ENCODE measurements at regions not wholly inside any gene's neighbourhood (a gene's known extent, or its start where the extent isn't known, plus 50 kb on each side); places are given as distances from the start of the nearest gene placed in this dataset.
"Not testable (repeated sequence)": the region's sequence is repeated elsewhere in the genome, so short reads cannot be mapped to it uniquely, and the experiment has no call there.

DNA sequence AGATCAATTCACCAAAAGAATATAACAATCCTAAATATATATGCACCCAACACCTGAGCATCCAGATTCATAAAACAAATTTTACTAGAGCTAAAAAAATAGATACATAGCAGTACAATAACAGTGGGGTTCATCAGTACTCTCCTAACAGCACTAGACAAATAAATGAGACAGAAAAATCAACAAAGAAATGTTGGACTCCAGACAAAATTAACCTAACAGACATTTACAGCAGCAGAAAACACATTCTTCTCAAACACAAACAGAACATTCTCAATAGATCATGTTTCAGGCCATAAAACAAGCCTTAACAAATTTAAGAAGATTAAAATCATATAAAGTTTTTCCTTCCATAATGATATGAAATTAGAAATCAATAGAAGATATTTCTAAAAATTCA lies 124.8 kb upstream of the NECTIN3 start:
- no peak for DNase-seq (ENCODE audit: low read depth)

DNA sequence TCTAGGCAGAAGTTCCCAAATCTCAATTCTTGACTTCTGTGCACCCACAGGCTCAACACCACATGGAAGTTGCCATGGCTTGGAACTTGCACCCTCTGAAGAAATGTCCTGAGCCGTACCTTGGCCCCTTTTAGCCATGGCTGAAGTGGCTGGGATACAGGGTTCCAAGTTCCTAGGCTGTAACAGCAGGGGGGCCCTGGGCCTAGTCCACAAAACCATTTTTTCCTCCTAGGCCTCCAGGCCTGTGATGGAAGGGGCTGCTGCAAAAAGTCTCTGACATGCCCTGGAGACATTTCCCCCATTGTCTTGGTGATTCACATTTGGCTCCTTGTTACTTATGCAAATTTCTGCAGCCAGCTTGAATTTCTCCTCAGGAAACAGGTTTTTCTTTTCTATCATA lies 122.4 kb upstream of the NECTIN3 start:
- not testable (repeated sequence) for DNase-seq (ENCODE audit: low read depth)

DNA sequence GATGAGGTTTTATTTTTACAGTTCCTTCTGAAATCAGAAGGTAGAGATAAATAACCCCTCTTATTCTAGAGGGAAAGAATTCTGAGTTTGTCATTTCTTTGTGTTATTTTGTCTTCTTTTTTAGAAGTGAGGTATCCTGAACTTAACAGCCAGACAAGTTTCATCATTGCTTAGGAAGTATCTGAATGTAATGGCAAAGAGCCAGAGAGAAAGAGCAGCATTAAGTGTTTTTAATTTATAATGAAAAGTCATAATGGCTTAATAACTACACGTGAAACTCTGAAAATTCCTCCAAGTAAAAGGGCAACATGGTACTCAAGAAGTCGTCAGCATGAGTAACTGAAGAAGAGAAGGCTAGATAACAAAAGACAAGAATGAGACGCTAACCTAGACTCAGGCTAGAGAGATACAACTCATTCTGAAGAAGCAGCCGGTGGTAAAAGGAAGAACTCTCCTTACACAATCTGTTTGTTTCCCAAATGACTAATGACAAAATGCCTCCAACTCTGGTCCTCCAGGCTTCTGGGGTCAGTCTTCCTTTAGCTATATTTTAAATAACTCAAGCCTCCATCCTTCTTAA lies 116.2 kb upstream of the NECTIN3 start:
- no peak for DNase-seq (ENCODE audit: low read depth)

DNA sequence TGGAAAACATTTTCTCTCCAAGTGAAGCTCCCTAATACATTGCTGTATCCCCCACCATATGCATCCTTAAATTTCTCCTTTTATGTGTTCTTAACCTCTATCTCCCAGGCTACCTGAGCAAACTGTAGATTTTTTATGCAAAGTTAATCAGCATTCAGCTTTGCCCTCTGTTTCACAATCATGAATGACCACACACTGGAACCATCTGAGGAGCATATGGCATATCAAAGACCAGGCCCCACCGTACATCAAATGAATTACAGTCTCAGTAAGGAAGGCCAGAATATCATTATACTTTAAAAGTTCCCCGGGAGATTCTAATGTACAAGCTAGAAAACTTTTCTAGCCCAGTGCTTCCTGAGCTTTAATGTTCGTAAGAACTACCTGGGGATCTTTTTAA lies 115.5 kb upstream of the NECTIN3 start:
- DNase-seq (ENCODE audit: low read depth), result no peak

DNA sequence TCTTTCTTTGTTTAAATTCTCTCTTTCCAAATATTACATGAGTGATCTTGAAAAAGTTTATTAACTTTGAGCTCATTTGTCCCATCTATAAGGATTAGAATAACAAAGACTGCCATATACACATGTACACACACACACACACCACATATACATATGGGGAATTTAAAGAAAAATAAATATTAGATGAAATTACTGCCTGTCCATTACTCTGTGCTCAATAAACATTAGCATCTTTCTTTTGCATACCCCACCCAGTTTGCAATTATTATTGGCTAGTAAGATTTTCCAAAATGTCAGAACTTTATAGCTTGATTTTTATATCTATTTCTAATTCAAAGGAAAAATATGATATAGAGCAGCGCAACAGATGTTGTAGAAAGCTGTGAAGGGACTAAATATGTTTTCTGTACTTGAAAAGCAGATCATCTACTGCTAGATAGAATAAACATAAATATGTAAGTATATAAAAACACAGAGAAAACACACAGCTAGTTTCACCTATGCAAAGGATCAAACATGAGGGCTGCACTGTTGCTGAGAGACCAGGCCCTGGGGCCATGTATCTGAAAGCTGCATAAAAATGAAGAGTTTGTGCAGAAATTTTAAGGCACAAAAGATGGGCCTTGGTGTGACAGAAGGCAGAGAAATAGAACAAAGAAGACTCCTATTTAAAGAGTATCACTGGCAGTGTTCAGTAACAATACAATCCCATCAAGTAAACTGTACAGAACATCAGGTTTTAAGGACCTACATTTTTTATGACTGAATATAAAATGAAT lies 114.2 kb upstream of the NECTIN3 start:
- no peak for DNase-seq (ENCODE audit: low read depth)

DNA sequence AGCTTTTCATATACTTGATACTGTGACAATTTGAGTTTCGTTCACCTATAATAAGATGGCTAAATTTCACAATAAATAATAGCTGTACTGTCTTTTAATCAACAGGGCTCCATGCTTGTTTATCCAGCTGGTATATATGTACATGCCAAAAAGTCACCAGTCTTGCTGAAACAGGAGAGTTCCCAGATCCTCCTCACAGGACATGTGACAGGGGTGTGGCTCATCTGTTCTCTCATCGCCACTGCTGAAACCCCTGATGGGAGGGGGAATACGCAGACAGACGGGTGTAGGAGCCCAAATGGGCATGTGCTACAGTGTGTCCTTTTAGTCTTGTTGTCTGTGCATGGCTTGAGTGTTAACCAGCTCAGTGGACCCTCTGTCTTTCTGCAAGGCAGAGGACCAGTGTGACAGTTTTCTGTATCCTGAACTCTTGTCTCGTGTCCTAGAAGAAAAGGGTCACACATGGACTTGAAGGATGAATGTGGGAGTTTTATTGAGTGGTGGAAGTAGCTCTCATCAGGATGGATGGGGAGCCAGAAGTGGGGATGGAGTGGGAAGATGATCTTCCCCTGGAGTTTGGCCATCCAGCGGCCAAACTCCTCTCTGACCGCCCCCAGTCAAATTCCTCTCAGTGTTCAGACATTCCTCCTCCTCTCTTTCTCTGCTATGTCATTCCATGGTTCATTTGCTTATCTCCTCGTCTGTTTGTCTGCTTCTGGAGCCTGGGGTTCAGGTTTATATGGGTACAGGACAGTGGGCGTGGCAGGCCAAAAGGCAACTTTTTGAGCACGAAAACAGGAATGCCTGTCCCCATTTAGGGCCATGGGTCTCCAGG lies 113.1 kb upstream of the NECTIN3 start:
- no peak for DNase-seq (ENCODE audit: low read depth)

DNA sequence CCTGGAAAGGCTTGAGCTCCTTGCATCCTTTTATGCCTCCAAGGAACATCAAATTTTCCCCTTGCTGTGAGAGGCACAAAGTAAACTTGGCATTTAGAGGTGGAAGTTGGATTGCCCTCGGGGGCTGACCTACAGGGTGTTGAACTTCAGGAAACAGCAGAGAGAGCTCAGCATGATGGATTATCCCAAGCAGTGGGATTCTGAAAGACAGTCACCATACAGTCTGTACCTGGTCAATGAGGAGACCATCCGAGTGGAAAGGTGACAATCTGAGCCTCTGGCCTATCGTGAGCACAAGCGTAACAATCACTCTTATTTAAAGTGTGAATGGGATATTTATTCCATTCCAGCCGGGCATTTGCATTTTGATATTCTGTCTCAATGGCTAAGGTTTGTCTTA lies 105.6 kb upstream of the NECTIN3 start:
- DNase-seq (ENCODE audit: low read depth), result no peak

DNA sequence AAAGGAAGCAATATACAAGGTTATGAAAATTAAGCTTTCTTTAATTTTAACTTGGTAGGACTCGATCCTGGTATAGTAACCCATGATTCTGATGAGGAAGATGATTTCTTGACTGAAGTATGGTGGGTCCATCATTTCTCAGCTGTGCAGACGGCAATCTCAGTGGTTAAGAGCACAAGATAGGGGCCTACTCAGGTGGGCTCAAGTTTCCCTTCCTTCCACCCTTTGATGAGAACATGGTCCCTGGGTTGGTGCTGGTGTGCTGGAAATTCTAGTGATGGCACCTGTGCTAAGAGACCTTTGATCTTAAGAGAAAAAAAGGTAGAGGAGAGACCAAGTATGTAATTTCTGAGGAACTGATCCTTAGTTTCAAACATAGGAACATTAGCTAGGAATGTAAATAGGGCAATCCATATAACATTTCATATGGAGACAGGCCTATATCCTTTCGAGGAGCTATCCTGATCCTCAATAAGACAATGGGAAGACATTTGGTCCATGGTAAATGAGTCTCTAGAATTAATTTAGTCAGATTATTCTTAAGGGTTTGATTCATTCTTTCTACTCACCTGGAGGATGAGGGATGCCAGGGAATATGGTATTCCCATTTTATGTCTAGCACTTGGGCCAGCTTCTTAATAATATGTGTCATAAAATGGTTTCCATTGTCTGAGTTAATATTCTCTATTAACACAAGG lies 104.5 kb upstream of the NECTIN3 start:
- no peak for DNase-seq (ENCODE audit: low read depth)

DNA sequence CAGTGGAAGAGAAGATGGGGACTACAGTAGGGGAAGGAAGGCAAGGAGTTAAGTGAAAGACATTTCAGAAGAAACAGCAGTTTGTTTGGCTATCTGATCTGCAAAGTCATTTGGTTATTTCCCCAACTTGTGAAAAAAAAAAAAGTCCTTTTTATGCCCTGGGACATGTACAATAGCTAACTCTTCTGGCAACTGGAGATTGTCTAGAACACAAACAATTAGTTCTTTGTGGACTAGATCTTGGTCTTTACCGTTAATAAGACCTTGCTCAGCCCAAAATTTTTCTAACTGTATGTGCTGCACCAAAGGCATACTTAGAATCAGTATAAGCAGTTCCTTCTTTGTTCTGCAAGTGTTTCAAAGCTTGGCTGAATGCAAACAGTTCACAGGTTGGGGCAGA lies 103.5 kb upstream of the NECTIN3 start:
- no peak for DNase-seq (ENCODE audit: low read depth)

DNA sequence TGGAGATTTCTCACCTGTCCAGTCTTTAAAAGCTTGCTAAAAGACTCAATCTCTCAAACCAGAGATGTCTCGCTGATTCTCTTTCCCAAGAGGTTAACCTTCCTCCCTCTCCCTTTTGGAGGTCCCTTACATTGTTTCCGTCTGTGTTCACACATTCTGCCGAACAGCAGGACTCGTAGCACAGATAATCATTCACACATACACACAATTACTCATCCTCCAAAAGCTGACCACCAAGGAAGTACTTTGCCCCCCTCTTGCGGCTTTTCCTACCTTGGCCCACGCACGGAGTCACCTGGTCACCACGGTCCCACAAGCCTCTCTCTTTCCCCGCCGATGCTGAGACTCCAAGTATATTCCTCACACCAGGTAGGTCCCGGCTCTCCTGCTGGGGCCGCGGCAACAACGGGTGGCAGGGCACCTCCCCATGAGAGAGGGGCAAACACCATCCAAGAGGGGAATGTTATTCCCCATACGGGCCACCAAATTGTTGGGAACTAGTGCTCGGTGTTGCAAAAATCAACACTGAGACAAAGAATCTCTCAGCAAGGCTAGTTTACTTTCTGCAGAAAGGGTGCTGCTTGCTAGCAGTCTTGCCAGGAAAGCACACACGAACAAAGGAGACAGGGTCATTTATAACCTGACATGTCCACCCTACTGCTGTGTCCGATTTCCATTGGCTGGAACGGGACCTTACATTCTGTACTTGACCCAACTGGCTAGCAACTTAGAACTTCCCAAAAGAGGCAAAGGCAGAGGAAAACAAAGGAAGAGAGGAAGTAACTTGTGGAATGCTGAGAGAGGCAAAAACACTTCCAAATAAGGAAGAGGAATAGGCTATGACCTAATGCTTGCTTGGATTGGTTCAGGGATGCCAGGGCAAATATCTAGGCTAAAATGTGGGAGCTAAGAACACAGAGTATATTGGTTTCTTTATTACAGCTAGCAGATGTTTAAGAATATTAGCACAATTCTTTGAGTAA lies 102.1 kb upstream of the NECTIN3 start:
- no peak for DNase-seq (ENCODE audit: low read depth)

DNA sequence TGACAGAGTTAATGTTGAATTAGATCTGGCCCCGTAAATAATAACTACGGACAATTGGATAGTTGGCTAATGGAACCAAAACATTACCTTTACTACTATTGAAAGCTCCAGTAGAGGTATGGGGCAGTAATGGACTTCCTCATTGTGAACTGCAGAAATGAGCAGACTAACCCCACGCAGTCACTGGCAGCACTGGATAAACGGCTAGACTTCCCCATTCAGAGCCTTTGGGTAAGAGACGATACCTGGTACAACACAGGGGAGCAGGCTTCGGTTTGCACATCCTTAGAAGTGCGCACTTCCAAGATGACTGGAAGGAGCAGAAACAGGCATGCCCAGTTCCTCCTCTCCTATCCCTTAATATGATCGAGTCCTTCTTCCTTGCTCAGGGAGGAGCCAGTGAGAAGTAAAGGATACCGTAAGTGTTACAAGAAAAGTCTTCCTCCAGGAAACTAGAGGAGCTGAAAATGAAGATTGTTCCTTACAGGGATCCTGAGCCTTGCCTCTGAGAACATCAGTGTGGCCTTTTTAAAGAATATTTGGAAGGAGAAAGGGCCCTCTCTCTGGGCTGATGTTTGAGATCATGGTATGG lies 100.5 kb upstream of the NECTIN3 start:
- no peak for DNase-seq (ENCODE audit: low read depth)

DNA sequence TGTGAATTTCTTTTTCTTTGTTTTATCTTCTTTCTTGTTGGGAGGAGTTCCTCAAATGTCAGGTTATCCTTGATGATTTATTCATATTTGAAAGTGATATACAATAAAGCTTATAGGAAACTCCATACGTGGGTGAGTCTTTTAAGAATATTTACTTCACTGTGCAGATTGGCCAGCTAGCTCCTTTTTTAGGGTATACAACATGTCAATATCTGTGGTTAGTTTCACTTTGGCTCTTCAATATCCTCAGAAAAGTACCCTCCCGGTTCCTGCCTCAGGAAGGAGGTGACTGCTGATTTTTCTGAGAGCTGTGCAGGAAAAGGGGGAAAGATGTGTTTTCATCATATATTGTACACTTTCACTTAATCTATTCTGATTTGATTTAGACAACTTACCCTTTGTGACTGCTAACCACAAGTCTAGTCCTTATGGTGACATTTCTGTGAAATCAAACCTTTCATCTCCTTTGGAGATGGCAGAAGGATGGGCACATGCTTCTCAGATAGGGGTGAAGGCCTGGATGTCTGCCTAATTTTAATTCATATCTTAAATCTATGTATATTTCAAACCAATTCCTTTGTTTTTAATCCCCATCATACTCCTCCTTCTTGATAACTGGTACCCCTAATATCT lies 98.2 kb upstream of the NECTIN3 start:
- DNase-seq (ENCODE audit: low read depth), result no peak

DNA sequence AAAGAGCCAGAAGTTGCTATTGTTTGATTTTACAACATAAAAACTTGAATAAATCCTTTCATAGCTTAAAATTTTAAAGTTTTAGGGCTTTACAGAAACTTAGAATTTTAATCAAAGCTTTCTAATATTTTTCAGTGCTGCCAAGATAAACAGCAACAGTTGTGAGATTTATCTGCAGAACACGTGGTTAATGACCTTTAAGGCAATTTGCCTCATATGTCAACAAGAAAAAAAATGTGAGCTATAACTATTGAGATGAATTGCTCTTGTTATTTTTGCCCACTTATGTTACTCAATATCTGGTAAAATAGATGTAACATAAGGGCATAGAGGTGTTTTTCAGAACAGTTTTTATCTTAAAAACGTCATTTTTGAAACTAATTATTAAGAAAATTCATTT lies 96.7 kb upstream of the NECTIN3 start:
- DNase-seq (ENCODE audit: low read depth), result no peak

DNA sequence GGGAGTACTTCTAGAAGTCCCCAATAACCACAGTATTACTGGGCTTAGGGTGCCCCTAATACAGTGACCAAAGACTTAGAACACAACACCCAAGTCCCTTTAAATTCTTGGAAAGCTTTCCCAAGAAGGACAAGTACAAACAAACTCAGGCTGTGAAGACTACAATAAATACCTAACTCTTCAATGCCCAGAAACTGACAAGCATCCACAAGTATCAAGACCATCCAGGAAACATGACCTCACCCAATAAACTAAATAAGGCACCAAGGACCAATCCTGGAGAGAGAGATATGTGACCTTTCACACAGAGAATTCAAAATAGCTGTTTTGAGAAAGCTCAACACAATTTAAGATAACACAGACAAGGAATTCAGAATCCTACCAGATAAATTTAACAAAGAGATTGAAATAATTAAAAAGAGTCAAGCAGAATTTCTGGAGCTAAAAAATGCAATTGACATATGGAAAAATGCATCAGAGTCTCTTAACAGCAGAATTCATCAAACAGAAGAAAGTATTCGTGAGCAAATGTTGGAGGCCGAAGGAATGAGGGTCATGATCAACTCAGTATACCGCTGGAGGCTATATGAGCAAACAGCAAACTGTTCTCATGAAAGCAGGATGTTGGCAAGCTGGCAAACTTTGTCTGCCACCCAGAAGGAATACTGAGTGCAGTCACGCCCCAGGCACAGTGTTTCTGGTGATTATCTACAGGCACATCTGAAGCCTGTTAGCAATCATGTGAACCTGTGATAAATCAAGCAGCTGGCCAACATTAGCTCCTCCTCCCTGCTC lies 87.0 kb upstream of the NECTIN3 start:
- no peak for DNase-seq (ENCODE audit: low read depth)

DNA sequence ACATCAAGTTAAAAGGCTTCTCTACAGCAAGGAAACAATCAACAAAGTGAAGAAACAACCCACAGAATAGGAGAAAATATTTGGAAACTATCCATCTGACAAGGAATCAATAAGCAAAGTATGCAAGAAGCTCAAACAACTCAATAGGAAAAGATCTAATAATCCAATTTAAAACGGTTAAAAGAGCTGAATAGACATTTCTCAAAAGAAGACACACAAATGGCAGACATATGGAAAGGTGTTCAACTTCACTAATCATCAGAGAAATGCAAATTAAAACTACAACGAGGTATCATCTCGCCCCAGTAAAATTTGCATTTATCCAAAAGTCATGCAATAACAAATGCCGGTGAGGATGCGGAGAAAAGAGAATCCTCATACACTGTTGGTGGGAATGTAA lies 82.2 kb upstream of the NECTIN3 start:
- DNase-seq (ENCODE audit: low read depth), result no peak

DNA sequence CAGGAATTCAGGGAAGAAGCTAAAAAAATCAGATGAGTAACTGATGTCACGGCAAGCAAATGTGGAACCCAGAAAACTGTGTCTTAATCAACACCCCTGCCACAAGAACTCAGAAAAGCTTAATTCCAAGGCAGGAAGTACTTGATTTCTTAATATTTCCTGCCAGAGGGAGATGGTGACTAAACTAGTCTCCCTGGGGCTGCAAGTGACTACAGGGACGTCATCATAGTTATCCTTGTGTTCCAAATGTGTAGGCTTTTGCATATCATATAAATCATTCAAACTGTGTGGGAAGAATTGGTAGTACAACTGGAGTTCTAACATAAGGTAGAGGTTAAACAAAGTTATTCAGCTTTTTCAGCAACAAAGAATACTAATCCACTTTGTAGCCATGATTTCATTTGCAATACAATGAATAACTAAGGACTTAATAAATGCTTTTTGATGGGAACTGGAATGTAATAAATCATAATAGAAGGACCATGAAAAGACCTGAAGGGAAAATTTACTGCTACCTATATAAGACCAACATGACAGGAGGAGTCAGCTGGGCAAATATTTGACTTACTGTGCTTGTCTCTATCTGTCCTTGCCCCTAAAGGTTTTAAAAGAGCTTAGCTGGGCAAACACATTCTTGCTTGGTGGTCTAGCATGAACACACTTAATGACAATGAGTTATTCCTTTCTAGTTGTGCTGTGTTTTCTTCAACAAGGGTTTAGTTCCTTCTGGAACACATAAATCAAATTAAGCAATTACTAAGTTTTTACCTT lies 76.0 kb upstream of the NECTIN3 start:
- no peak for DNase-seq (ENCODE audit: low read depth)

DNA sequence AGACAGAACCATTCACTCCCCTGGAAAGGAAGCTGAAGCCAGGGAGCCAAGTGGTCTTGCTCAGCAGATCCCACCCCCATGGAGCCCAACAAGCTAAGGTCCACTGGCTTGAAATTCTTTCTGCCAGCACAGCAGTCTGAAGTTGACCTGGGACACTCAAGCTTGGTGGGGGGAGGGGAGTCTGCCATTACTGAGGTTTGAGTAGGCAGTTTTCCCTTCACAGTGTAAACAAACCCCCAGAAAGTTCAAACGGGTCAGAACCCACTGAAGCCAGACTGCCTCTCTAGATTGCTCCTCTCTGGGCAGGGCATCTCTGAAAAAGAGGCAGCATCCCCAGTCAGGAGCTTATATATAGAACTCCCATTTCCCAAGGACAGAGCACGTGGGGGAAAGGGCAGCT lies 72.8 kb upstream of the NECTIN3 start:
- DNase-seq (ENCODE audit: low read depth), result not testable (repeated sequence)

DNA sequence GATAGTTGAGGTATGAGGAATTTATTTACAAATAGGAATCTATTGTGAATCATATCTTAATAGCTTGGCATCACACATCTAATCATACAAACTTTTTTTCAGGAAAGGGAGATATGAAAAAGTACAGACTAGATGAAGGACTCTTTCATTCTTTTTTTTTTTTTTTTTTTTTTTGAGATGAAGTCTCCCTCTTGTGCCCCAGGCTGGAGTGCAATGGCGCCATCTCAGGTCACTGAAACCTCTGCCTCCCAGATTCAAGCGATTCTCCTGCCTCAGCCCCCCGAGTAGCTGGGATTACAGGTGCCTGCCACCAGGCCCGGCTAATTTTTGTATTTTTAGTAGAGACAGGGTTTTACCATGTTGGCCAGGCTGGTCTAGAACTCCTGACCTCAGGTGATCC lies 65.1 kb upstream of the NECTIN3 start:
- DNase-seq (ENCODE audit: low read depth), result not testable (repeated sequence)

All from activated T-helper 1 cell treated with Interleukin-2 at 50 U/mL for 16 hours (primary cell).